HG02759 (cell line): ENCODE measurements at regions not wholly inside any gene's neighbourhood (a gene's known extent, or its start where the extent isn't known, plus 50 kb on each side); places are given as distances from the start of the nearest gene placed in this dataset.
"Not testable (repeated sequence)": the region's sequence is repeated elsewhere in the genome, so short reads cannot be mapped to it uniquely, and the experiment has no call there.

Source experiments
- ATAC-seq: cut with Tn5 transposase; IDR thresholded peaks from one replicate; pipeline ENCODE4 v1.9.1; 2021; ENCODE audit warnings: mild to moderate bottlenecking, moderate library complexity; ENCODE audit not compliant: unreplicated experiment

DNA sequence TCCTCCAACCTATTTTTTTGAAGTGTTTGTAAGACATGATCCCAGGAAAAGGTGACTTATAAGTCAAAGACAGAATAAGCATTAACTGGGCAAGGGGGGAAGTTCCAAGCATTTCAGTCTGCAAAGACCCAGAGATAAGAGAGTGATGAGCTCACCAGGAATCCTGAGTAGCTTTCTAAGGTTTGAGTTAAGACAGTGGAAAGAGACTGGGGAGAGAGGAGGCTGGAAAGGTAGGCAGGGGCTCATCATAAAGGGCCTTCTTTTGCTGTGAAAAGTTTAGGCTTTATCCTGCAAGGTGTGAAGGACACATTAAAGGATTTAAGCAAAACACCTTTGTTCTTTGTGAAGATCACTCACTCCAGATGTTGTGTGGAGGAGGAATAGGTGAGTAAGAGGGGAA is 438.8 kb downstream of the CHL1 start:
- no peak for ATAC-seq

DNA sequence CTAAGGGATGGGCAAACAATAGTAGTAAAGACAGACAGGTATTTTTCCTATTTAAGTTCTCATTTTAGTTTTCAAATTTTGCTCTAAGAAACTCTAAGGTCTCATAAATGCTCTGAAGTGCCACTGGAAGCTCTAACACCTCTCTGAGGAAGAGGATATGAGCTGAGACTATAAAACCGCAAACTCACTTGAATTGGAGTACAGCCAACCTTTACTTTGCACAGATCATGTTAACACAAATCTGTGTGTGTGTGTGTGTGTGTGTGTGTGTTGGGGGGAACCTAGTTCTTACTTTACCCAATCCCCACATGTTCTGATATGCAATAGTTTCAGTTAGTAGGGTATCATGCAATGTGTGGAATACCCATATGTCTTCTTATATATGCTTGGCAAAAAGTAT is 446.8 kb downstream of the CHL1 start:
- ATAC-seq, result no peak

DNA sequence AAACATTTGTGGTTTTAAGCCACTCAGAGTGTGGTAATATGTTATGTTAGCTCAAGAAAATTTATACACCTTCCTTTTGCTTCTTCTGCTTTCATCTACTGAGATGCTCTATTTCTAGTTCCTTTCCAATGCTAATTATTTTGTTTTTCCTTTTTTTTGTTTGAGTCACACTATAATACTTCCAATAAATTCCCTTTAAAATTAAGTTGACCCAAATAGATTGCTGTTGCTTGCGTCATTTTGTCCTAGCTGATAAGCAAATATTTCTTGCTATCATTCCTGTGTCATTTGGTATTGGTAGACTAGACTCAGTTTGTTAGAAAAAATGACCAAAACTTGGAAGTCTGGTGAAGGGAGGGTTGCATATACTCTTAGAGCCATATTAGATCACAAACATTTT is 437.0 kb upstream of the CNTN6 start:
- no peak for ATAC-seq

DNA sequence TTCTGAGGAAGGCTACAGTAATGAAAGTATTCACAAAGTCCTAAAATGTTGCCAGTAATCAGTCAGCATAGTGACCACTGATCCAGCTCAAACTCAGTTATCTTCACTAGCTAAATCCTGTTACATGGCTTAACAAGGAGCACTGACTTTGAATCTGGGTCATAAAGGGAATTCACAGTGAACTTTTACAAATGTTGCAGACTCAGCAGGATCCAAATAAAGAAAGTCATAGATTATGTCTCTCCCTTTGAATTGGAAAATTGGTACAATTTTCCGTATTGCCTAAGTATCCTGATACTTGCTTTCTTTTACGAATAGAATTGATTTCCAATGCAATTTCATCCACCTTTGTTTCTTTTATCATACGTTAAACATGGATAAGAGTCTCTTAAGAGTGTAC is 431.5 kb upstream of the CNTN6 start:
- no peak for ATAC-seq

DNA sequence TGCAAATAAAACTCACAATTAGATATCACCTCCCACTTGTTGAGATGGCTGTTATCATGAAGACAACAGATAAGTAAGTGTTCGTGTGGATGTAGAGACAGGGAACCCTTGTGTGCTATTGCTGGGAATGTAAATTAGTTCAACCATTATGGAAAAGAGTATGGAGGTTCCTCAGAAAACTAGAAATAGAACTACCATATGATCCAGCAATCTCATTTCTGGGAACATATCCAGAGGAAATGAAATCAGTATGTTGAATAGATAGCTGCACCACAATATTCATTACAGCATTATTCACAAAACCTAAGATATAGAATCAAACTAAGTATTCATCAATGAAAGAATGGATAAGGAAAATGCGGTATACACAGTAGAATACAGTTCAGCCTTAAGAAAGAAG is 418.7 kb upstream of the CNTN6 start:
- ATAC-seq, result no peak

DNA sequence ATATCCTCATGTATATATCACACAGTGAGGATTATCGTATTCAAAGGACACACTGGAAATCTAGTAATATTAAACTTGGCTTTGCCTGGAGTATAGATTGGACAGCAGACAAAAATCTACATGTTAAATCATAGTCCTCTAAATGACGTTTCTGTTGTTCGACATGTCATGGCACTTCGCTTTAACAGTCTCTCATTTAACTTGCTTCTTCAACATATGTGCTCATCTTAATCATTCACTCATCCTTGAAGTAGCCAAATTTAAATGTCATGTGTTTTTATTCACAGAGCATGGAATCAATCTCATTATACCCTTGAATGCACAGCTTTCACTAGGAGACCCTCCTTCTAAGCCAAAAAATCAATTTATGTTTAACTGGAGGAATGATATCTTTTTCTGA is 417.0 kb upstream of the CNTN6 start:
- no peak for ATAC-seq

DNA sequence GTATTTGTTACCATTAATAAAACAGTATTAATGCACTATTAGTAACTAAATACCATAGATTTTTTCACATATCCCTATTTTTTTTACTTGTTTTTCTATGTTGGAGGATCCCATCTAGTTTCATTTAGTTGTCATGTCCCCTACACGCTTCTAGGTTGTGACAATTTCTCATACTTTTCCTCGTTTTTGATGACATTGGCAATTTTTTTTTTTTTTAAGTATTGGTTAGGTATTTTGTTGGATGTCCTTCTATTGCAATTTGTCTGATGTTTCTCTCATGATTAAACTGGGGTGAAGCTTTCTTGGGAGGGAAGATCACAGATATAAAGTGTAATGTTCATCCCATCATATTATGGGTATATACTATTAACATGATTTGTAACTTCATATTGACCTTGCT is 409.1 kb upstream of the CNTN6 start:
- ATAC-seq, result no peak

DNA sequence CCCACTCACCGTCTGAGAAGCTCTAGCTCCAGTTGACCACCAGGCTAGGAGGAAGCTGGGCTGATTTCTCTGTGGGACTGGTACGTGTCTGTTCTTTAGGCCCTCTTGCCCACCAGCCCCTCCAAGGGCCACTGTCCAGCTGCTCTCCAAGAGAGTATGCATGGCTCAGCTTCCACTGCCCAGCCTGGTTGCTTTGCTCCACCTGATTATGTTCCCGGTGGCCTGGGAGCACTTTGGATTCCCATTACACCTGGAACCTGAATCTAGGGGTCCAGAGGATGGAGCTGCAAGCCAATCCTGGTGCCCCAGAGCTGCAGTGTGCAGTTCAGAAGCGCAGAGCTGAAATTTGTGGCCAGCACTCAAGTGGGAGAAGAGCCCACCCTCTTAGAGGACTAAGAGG is 402.1 kb upstream of the CNTN6 start:
- no peak for ATAC-seq

DNA sequence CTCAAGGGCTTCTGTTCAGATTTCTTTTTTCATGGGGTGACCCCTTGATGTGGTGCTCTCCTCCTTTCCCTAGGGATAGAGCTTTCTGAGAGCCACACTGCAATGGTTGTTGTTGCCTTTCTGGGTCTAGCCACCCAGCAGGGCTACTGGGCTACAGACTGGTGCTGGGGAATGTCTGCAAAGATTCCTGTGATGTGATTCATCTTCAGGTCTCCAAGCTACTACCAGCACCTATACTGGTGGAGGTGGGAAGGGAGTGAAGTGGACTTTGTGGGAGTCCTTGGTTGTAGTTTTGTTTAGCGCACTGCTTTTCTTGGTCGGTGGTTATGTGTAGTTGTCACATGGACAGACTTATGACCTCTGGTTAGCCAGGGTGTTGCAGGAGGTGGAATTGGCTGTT is 392.3 kb upstream of the CNTN6 start:
- no peak for ATAC-seq

DNA sequence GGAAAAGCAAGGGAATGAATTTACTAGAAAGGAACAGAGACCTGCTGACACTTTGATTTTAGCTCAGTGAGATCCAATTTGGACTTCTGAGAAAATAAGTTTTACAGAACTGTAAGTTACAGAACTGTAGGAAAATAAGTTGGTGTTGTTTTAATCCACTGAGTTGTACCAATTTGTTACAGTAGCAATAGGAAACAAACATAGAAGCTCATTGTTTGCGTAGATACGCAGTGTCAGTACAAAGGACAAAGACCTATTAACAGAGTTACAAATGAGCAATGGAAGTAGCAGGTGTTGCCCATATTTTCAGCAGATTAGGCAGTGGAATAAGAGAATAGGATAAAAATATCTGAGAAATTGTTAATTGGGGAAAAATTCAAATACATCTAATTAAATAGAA is 385.8 kb upstream of the CNTN6 start:
- no peak for ATAC-seq

DNA sequence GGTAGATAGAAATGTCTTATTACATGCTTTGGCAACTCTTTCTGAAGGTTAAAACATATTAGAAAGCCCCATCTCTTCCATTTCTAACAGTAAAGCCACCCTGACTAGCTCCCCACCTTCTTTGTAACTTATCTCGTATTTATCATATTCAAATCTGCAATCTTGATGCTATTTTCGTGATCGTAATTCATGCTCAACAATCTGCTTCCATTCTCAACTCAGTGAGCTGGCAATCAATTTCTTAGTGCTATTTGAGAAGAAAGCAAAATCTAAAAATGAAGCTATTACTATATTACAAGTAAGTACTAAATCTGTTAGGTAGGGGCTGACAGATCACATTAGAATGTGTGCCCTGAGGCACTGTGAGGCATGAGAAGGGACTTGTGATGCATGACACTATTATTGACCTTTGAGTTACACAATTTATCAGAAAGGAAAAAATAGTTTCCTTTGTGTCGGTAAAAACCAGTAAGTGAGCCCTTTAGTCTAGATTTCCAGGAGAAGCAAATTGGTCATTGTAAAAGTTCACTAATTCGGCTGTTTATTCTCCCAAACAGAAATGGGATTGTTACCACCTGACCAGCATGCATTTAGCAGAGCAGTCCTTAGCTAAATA is 379.7 kb upstream of the CNTN6 start:
- ATAC-seq, result no peak

DNA sequence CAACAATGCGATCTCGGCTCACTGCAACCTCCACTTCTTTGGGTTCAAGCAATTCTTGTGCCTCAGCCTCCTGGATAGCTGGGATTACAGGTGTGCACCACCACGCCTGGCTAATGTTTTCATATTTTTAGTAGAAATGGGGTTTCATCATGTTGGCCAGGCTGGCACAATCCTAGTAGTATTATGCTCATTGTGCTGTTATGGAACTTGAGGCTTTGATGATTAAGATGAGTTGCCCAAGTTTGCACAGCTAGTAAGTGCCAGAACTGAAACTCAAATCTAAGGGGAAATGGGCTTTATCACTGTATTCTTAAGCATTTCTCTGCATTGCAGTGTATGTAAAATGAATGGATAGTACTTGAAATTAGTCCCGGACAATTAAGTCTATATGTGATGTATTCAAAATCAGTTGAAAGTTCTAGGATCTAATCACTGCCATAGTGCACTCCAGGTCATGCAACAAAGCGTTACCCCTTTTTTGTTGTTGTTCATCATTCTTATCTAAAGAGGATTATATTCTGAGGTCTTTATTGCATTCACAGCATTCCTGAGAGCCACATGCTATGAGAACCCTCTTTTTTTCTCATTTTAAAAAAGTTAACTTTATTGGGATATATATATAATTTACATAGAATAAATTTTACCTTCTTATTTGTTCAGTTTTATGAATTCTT is 378.7 kb upstream of the CNTN6 start:
- ATAC-seq, result no peak

DNA sequence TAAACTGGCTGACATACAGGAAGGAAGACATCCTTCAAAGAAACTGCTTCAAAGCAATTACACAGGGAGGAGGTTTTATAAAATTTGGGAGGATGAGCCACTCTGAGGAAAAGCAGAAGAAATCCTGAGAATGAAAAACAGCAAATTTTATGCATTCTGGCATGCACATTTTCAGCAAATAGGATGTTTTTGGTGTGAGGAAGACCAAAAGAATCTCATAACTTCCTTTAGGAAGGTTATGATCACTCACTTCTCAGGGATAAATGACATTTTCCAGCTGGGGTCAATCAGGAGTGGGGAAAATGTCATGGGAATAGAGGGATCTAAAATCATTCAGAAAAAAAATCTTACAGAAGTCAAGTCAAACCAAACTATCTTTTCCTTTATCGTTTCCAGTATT is 371.7 kb upstream of the CNTN6 start:
- no peak for ATAC-seq

DNA sequence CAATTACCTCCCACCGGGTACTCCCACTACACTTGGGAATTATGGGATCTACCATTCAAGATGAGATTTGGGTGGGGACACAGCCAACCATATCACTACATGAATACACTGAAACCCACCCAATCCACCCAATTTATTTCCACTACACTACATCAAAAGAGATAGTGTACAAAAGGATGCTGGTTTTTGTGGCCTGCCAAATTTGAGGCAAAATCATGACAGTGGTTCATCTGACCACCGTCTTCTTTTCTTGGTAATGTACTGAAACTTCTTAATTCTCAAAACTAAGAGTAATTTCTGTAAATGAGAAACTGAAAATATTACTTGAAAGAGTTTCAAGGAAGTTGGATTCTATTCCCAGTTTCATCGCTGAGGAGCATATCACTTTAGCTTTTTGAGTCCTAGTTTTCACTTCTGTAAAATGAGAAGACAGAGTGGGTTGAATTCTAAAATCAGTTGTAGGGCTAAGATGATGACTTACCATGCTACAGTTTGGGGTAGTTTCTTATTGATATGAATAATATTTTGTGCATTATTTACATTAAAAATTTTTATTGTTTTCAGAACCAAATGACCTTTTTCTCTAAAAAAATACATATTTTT is 360.4 kb upstream of the CNTN6 start:
- ATAC-seq, result no peak

DNA sequence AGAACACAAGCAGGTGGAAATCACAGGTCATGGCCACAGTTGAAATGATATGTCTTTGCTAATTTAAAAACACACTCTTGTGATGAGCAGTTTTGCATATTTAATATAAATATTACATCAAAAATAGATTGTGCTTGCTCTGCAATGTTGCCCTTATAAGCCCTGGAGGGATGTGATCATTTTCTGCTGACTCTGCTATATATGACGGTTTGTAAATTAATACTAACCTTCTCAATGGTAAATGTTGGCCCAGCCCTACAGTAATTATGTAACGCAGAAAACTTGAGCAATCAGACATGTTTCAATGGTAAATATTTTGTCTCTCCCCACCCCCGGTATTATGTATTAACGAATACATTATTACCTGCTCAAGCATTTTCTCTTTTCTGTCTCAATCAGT is 359.5 kb upstream of the CNTN6 start:
- ATAC-seq, result no peak

DNA sequence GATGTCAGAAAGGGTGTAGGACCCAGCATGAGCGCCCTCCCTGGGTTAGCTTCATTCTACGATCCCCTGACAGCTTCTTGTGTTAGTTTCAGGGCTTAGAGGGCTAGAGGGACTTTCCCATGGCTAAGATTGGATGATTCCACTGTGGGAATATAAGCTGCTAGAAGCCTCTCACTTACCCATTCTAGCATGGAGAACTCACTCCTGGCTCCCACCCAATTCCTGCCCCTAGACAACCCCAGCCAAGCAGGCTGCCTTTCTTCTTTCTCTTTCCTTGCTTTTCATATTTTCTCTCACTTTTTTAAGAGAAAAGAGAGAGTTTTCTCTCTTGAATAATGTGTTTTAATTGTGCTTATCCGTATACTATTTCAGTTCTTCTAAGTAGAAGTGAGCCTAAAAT is 335.1 kb upstream of the CNTN6 start:
- ATAC-seq, result no peak

DNA sequence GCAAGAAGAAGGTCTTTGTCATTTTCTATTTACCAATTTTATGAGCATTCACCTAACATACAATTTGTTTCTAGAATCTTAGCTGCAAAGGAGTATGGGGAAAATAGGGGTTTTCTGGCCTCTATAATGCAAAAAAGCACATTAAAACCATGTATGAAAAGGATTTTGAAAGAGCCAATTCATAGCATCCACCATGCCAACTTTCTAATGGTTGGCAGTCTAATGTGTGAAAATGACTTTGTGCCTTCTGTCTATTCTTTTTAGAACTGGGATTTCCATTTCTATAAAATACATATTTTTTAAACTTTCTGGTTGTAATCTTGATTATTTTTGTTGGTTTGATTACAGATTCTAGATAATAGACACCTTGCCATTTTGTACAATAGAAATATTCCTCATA is 333.7 kb upstream of the CNTN6 start:
- no peak for ATAC-seq

DNA sequence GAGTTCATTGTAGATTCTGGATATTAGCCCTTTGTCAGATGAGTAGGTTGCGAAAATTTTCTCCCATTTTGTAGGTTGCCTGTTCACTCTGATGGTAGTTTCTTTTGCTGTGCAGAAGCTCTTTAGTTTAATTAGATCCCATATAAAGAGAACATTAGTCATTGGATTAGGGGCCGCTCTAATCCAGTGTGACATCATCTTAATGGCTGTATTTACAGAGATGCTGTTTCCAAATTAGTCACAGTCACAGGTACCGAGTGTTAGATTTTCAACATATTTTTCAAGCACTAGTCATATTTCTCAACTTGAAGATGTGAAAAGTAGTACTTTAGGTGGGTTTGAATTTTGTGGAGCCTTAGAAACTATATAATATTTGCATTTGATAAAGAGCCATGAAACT is 319.4 kb upstream of the CNTN6 start:
- not testable (repeated sequence) for ATAC-seq

DNA sequence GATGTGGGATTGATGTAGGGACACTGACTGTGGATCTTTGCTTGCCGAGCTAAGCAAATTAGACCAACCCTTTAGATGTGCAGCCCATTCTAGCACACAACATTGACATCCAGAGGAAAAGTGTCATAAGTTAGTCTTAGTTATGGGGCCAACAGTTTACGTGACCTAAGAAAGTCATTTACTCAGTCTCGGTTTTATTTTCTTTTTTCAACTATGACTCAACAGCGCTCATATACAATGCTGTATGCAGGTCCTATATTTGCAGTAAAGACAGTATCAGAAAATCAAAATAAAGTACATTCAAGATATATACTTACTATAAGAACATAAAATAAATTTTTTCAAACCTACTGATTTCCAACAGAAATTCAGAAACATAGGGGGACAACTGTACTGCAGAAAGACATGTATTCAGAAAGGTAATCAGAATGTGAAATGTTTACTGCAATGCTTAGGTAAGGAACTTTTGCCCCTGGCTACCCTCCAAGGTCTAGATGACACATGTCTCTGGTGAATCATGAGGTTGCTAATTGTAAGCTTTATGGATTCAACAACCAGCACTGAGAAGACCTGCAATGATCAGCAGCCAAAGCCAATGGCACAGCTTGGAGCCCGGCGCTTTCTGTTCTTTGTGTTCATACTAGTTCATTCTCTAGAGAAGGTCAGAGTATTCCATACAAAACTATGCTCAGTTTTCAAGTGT is 317.5 kb upstream of the CNTN6 start:
- no peak for ATAC-seq

DNA sequence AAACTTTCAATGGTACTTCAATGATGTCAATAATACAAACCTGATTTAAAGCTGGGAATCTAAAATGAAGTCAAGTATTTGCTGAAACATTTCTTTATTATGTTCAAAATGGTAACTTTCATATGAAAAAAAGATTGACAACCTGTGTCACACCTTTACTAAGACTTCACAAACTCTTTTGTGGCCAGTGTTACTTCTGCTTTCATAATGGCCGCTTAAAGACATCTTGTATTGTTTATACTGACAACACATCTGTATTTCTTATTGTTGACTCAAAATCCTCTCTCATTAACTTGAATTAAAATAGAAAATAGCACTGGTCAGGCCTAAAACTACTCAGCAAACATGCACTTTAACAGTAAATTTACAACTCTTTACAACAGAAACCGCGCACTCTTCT is 312.3 kb upstream of the CNTN6 start:
- no peak for ATAC-seq

DNA sequence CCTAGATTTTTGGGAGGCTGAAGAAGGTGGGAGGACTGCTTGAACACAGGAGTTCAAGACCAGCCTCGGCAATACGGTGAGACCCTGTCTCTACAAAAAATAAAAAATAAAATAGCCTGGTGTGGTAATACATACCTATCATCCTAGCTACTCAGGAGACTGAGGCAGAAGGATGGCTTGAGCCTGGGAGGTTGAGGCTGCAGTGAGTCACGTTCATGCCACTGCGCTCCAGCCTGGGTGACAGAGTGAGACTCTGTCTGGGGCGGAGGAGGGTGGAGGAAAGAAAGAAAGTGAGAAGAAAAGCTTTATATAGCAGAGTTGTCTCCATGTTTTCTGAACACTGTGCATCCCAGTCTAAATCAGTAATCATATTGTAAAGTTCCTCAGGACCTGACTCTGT is 301.4 kb upstream of the CNTN6 start:
- ATAC-seq, result no peak

DNA sequence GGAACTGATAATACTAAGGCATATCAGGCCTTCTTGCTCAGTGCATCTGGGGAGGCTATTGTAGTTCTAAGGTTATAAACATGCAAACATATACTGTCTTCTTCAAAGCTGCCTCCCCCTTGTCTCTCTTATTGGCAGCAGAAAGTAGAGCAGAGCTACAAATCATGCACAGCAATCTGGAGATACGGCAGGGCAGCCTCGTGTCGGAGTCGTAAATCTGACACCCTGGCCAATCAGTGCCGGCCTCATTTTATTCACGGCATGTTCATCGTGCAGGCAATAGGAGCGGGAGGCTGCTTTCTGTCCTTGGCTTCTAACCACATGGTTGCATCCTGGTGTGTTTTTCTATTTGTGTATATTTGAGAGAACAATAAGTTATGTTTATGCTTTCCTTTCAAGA is 300.2 kb upstream of the CNTN6 start:
- ATAC-seq, result no peak
